Adrenal gland (tissue), 9 donors: ENCODE measurements at regions not wholly inside any gene's neighbourhood (a gene's known extent, or its start where the extent isn't known, plus 50 kb on each side); places are given as distances from the start of the nearest gene placed in this dataset.
A peak's percentile ranks its signal among the peaks of the same experiment; 100 is the strongest.

Experiments
- DNase-seq, 7 donors: peaks; one replicate each; pipeline ENCODE4 v3.0.0-alpha.2; 2019 to 2020
- H3K27ac ChIP-seq, 5 donors: fragments of 200-600 bp; sonication (generic) in 4 of 5; 1 replicate in 3 of 5; 2 replicates in 2 of 5; pipeline versions ENCODE4 v1.5.1 to v1.8.0; 2016 to 2020; ENCODE audit warnings: mild to moderate bottlenecking in 1 of 5
- H3K27me3 ChIP-seq: fragments of 200-600 bp; 2 replicates; pipeline ENCODE4 v1.8.0; 2021
- H3K36me3 ChIP-seq, 2 donors: fragments of 200-600 bp; replicated peaks in 1 of 2; 1 replicate in 1 of 2; 2 replicates in 1 of 2; pipeline versions ENCODE4 v1.5.1 to v1.8.0; 2018 to 2022
- H3K4me1 ChIP-seq, 2 donors: fragments of 200-600 bp; replicated peaks in 1 of 2; 1 replicate in 1 of 2; 2 replicates in 1 of 2; pipeline versions ENCODE4 v1.5.1 to v1.8.0; 2018 to 2021
- H3K4me3 ChIP-seq, 4 donors: fragments of 200-600 bp; sonication (generic) in 3 of 4; one replicate each; pipeline ENCODE4 v1.5.1; 2016 to 2018
- H3K9me3 ChIP-seq, 3 donors: fragments of 200-600 bp; sonication (generic) in 1 of 3; replicated peaks in 1 of 3; 1 replicate in 2 of 3; 2 replicates in 1 of 3; pipeline versions ENCODE4 v1.5.1 to v1.8.0; 2016 to 2021
- CTCF ChIP-seq, 6 experiments: fragments of 450-650 bp in 4 of 6; fragments of 200-600 bp in 2 of 6; sonication (generic) in 1 of 6; IDR thresholded peaks; 1 replicate in 5 of 6; 2 replicates in 1 of 6; pipeline versions ENCODE4 v1.5.1 to v1.8.0; 2016 to 2021; ENCODE audit warnings: antibody characterized with exemption in 6 of 6, mild to moderate bottlenecking in 2 of 6, moderate library complexity in 1 of 6
- POLR2A ChIP-seq, 2 donors: fragments of 450-650 bp; IDR thresholded peaks; one replicate each; pipeline ENCODE4 v1.6.1; 2017; ENCODE audit warnings: antibody characterized with exemption in 2 of 2, mild to moderate bottlenecking in 2 of 2, moderate library complexity in 1 of 2
- WGBS, 4 donors: extraction: QIAGEN DNeasy Blood & Tissue Kit in 2 of 4; methylation state at CpG; one replicate each; pipeline versions ENCODE4 v1.1.5 to v1.1.7; 2013 to 2017; 5-methylcytosine and 5-hydroxymethylcytosine counted together
- intact Hi-C, 2 donors: fragments of 100-400 bp; cut with DNase I; formaldehyde crosslinking; loops; one replicate each; pipeline versions ENCODE4 v1.14.1 to v1.15.0; 2022 to 2023
- donor health status: healthy with polysubstance abuse.
- donor health status: Bipolar disorder and iron deficiency.
- donor health status: DM: yes; HTN: yes; CAD: no.
- donor health status: DM: no; HTN: no; CAD: no.
- donor health status: DM: no; HTN: no; CAD: no.

- Histone ChIP-seq H3K27ac (no peak overlapping the region), H3K36me3 (no peaks in the 10 kb centered on the region), H3K27me3 (no peaks in the 10 kb centered on the region), H3K4me3 (no peak overlapping the region), H3K4me1 (no peaks in the 10 kb centered on the region), H3K9me3 (no peaks in the 10 kb centered on the region)
- no peak for DNase-seq
- intact Hi-C loops, result no loop called here
- 93 to 99% (median 96%) methylated on average over 3 of the region's 3 CpGs for WGBS, 4 donors
- TF ChIP-seq CTCF (IDR thresholded peaks at IDR 0.05), result no peak
- no peak for TF ChIP-seq POLR2A (IDR thresholded peaks at IDR 0.05)
Observed at GRCh38 chr4:38598489-38598888, 65.5 kb upstream of the KLF3 start.

- Histone ChIP-seq H3K4me1 (no peaks in the 10 kb centered on the region), H3K36me3 (no peaks in the 10 kb centered on the region), H3K4me3 (no peak overlapping the region), H3K27ac (no peak overlapping the region), H3K9me3 (no peaks in the 10 kb centered on the region), H3K27me3 (no peaks in the 10 kb centered on the region)
- WGBS, 4 donors, result 63 to 81% (median 75%) methylated on average over 3 to 4 of the region's 4 CpGs
- TF ChIP-seq POLR2A (IDR thresholded peaks at IDR 0.05), result no peak
- TF ChIP-seq CTCF (IDR thresholded peaks at IDR 0.05), result no peak
- intact Hi-C loops, result no loop called here
- peak in 1 of 7 donors; percentile 25 for DNase-seq
Observed at GRCh38 chr4:38600575-38600974, 63.4 kb upstream of the KLF3 start.

- Histone ChIP-seq H3K36me3 (no peaks in the 10 kb centered on the region), H3K9me3 (no peaks in the 10 kb centered on the region), H3K27me3 (no peaks in the 10 kb centered on the region), H3K27ac (no peak overlapping the region), H3K4me1 (no peaks in the 10 kb centered on the region), H3K4me3 (no peak overlapping the region)
- intact Hi-C loops, result no loop called here
- peak in 2 of 7 donors; percentile 37 to 60 for DNase-seq
- TF ChIP-seq CTCF (IDR thresholded peaks at IDR 0.05), result no peak
- TF ChIP-seq POLR2A (IDR thresholded peaks at IDR 0.05), result no peak
- 56 to 62% (median 58%) methylated on average over 6 of the region's 6 CpGs for WGBS, 4 donors
Observed at GRCh38 chr4:38601244-38601915, 62.6 kb upstream of the KLF3 start.

GRCh38 chr4:38601916-38602291 lies 62.1 kb upstream of the KLF3 start:
- TF ChIP-seq POLR2A (IDR thresholded peaks at IDR 0.05) (no peak), CTCF (IDR thresholded peaks at IDR 0.05) (no peak)
- no peak overlapping the region for H3K4me3 ChIP-seq
- no peaks in the 10 kb centered on the region for H3K4me1 ChIP-seq
- H3K9me3 ChIP-seq, result no peaks in the 10 kb centered on the region
- no peaks in the 10 kb centered on the region for H3K27me3 ChIP-seq
- H3K36me3 ChIP-seq, result no peaks in the 10 kb centered on the region
- H3K27ac ChIP-seq, result no peak overlapping the region
- 57 to 78% (median 70%) methylated on average over 3 of the region's 3 CpGs for WGBS, 4 donors
- DNase-seq, result no peak
- intact Hi-C loops, result no loop called here
